ENCODE measurements at regions not wholly inside any gene's neighbourhood (a gene's known extent, or its start where the extent isn't known, plus 50 kb on each side); places are given as distances from the start of the nearest gene placed in this dataset.
"Not testable (repeated sequence)": the region's sequence is repeated elsewhere in the genome, so short reads cannot be mapped to it uniquely, and the experiment has no call there.

DNA sequence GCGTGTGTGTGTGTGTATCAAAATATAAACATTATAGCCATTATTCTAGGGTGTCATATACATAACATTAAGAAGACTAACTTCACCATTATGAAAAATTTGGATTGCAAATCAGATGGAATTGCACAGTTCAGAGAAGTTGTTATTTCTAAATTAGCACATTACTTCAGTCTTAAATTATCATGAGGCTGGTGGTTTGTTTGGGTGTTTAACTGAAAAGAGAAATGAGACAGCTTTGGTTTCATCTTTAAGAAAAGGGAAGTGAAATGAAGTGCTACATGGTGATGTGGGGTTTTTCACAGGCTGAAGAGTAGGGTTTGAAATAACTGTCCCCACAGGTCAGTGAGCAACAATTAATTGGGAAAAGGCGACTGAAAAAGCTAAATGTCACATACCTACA, 161.2 kb upstream of the XIRP2 start:
- no peak for DNase-seq

DNA sequence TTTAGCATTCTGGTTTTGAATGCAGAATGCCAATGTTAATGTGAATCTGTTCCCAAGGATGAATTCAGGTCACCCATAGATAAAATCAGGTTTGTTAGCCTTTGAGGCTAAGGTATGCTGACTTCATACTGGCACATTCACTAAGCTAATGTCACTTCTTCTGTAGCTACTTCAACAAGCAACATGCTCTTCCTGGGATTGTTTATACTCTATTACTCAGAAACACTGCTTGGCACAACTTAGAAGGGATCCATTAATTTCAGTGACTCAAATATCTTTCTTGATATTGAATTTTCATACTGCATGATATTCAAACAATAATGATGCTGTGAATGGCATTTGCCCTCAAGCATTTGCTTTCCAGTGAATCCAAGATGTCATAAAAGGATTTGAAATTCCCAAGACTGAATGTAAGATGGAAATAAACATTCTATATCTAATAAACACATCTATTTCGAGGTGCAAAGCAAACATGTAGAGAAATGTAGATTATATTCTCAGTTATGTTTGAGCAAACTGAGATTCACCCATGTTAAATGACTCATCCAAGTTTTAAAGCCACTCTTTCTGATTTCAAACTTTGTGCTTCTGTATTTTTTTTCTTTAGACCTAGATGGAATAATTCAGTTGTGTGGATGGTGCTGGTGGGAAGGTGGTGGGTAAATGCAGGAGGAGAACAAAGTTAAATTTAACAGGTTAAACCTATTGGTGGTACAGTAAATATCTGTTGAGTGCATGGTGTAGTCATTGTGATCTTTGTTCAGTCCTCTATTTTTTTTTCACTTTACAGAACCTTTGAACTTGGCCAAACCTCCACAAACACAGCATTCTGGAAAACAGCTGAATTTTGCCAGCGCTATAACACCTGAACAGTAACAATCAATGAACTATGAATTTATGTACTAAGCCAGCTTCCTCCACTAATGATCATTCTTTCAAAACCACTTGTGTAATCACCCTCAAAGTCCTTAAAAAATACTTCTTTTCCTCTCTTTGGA, 162.1 kb upstream of the XIRP2 start:
- DNase-seq = no peak

DNA sequence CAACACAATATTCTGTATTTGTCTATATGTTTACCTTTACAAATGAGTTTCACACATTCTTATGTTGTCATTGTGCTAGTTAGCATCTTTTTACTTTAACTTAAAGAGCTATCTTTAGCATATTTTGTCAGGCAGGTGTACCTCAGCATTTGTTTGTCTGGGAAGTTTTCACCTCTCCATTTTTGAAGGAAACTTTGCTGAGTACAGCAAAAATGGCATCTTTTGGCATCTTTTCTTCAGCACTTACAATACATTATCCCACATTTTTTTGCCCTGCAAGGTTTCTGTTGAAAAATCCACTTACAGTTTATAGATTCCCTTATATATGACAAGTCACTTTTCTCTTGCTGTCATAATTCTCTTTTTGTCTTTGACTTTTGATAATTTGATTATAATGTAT, 171.3 kb upstream of the XIRP2 start:
- no peak for DNase-seq

DNA sequence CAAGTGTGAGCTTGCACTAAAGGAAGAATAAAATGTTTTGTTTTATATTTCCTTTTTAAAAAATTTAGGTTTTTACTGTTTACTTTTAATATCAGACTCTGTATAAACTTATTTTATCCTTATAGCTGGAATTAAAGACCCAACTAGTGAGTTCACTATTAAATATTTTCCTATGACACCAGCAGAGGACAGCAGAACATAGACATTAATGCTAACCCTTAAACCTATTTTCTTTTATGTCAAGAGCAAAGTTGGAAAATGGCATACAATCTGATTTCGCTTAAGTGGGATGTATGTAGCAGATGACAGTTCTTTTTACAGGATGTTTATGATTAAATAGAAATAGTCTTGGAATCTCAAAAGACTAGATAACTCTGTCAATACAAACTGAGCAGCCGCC, 188.2 kb upstream of the XIRP2 start:
- DNase-seq = peak; percentile 25

DNA sequence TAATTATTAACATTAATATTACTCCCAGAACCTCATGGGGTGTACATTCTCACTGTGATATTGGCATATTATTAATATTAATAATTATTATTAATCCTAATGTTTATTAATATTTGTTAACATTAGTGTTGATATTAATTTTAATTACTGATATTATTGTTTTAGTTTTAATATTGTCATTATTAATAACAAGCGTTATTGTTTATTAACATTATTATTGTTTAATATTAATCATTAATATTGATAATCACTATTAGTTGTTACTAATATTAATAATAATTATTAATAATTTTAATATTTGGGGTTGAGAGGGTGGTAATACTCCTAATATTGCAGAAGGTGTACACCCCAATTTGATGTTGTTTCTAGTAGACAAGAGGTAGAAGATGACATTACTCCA, 193.1 kb upstream of the XIRP2 start:
- no peak for DNase-seq

DNA sequence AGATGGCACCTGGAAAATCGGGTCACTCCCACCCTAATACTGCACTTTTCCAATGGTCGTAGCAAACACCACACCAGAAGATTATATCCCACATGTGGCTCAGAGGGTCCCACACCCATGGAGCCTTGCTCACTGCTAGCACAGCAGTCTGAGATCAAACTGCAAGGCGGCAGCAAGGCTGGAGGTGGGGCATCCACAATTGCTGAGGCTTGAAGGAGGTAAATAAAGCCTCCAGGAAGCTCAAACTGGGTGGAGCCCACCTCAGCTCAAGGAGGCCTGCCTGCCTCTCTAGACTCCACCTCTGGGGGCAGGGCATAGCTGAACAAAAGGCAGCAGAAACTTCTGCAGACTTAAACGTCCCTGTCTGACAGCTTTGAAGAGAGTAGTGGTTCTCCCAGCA, 192.0 kb upstream of the SCN7A start:
- DNase-seq = not testable (repeated sequence)

DNA sequence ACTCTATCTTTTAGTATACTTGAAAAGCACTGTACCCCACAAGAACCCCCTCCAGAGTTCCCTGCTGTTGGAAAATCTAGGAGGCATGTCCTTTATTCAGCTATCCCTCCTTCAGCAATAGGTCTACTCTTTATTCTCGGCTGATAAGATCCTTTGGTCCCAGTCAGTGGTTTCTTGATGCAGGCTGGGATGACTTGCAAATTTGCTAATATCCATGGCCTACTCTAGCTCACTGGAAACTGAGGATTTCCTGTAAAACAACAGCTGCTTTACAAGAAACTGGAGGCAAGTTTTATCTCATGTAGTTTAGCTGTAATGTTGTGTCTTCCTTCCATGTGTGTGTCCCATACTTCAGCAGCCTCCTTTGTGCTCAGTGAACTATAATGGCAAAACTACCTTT, 183.9 kb upstream of the SCN7A start:
- no peak for DNase-seq

DNA sequence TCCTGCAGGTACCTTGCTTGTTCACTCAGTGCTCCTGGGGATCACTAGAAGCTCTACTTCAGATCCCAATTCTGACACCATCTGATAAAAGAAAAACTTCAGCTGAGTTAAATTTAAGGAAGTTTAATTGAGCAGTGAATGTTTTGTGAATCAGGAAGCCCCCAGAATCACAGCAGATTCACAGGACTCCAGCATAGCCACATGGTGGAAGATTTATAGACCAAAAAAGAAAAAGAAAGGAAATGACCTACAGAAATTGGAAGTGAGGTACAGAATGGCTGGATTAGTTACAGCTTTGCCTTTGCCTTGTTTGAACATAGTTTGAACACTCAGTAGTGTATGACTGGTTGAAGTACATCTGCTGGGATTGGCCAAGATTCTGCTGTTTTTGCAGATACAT, 182.7 kb upstream of the SCN7A start:
- DNase-seq = no peak

DNA sequence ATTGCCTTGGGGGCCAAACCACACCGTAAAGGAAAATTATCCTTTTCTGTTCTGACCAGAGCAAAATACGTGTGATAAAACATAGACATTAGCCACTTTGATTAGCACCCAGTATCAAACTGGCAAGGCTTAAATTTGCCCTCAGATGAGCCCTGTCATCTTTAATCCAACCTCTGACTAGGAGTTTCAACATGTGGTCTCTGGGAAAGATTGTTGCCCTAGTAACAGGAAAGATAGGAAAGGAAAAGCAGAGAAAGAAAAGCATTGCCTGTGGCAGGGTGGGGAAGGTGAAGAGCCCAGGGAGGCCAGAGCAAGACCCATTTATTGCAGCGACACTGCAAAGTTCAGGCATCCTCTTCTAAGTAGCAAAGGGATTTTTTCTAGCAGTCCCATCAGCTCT, 181.5 kb upstream of the SCN7A start:
- DNase-seq = no peak

DNA sequence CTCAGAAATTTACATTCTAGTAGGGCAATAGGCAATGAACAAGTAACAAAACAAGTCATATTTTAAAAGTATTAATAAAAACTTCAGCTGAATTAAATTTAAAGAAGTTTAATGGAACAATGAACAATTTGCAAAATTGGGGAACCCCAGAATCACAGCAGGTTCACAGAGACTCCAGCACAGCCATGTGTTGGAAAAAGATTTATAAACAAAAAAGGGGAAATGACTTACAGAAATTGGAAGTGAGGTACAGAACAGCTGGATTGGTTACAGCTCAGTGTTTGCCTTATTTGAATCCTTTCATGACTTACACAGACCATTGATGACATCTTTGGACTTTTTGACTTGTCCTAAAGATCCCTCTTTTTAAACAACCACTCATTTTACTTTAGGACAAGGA, 179.9 kb upstream of the SCN7A start:
- DNase-seq = no peak

DNA sequence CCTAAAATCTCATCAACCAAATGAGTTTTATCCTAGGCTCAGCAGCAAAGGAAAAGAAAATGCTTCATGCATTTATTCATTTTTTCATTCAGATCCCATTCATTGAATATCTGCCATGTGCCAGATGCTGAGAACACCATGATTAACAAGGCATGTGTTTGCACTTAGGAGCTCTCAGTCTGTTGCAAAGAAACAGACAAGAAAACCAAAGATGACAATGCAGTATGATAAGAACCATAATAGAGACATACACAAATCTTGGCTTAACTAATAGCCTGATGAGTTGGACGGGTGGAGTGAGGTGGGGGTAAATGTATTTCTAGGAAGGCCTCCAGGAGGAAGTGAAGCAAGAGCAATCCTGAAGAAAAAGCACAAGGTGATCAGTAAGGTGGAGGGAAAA, 177.8 kb upstream of the SCN7A start:
- no peak for DNase-seq

DNA sequence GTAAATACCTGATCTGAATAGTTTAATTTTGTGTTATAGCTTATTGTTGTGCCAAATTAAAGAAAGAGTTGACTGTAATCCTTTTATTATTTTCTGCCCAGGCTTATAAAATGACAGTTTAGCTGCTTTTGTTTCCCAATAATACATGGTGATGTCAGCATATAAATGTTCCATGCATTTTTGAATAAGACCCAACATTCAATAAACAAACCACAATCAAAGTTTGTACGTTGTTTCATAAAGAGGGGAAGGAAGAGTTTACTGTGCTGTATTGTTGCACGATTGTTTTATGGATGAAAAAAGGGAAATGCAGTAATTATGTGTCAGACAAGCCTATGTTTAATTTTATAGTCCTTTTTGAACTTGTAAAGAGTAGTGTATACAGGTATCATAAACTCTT, 177.2 kb upstream of the SCN7A start:
- no peak for DNase-seq

DNA sequence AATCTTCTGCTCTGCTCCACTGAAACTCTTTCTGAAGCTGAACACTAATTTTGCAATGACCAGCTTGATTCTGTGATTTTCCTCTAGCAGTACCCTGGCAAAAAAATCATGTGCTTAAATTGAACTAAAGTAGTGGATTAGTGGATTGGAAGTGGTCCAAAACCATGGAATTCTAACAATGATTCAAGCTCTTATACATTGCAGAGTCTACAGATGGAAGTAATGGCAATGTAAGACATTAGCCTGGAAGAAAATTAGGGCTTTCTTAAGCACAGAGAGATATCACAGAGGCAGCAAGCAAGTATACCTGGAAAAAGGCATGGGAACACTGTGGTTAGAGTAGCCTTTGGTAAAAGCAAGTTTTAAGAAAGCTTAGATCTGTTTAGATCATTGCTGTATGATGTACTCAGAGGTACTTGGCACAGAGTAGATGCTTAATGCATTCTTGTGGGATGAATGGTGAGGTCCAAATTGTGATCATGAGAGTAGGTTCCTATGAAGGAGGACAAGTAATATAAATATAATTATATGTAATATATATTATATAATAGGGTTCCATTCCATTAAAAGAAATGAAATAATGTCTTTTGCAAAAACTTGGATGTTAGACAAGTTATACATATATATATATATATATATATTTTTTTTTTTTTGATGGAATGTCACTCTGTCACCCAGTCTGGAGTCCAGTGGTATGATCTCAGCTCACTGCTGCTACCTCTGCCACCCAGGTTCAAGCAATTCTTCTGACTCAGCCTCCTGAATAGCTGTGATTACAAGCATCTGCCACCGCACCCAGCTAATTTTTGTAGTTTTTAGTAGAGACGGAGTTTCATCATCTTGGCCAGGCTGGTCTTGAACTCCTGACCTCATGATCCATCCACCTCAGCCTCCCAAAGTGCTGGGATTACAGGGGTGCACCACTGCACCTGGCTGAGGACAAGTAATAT, 172.2 kb upstream of the SCN7A start:
- peak; percentile 57 for DNase-seq

DNA sequence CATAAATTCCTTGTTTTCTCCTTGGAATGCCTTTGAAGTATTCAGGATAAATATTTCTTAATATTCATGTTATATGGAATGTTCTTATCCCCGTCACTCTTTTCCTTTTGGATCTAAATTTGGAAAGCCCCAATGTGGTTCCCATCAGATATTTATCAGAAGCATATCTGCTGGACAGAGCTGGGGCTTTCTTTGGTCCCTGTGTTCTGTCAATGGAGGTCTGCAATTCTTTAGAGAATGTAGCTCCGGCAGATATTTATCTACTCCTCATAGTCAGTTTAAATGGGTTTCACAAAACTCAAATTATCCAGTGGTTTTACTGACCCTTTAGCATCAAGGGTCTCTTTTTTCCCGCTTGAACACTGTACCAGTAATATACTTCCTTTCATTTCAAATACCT, 167.8 kb upstream of the SCN7A start:
- DNase-seq = no peak

DNA sequence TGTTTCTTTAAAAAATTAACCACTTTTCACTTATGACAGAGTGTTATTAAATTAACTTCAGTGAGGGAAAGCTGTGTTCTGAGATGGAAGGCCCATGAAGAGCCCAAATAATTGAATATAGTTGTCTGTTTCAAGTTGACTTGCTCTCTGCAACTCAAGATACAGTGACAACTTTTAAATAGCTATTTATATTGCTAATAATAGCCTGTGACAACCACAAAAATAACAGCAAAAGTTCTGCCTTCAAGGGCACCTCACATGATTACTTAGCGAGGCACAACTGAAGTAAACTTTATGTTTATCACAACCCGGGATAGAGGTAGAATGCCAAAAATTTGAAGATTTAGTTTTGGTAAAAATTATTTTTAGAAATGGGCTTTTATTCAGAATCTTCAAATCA, 167.3 kb upstream of the SCN7A start:
- DNase-seq = no peak

DNA sequence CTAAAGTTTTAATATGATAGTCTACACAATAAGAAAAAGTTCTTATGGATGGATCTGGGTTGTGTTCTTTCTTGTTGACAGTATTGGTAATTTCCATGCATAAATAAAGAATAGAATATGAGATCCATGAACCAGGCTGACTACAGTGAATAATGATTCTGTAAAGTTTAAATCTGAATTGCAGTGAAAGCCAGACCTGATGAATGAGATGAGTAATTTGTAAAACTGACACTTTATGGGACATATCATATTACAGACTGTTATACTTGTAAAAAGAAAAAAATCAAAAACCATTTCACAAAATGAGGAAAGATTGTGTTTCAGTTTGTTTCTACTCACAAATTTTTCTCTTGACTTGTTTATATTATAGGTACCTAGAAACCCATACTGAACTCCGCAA, 164.9 kb upstream of the SCN7A start:
- DNase-seq = no peak

DNA sequence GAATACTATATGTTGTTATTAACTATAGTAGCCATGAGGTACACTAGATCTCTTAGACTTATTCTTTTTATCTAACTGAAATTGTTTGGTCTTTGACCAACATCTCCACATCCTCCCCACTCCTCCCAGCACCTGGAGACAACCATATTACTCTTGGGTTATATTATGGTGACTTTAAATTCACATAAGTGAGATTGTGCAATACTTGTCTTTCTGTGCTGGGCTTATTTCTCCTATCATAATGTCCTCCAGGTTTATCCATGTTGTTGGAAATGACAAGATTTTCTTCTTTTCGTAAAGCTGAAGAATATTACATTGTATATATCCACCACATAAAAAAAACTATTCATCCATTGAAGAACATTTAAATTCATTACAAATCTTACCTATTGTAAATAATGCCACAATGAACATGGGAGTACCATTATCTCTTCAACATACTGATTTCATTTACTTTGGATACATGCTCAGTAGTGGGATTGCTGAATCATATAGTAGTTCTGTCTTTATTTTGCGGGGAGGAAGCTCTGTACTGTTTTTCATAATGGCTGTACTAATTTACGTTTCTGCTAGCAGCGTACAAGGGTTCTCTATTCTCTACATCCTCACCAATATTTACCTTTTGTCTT, 159.2 kb upstream of the SCN7A start:
- DNase-seq = no peak

DNA sequence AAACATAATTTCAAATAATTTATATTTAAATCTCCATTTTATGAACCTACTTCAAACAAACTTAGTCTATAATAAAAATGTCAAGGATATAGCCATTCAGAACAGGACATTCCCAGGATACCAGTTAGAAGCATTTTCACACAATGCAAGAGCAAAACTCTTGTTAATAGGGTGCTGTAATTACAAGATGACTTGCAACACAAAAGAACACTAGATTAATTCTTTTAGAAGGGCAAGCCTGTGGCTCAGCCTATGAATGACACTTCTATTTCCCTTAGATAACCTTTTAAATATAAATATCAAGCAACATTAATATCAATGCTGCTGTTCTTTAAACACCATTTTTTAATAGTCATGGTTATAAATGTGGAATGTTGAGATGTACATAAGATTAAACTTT, 157.9 kb upstream of the SCN7A start:
- DNase-seq = no peak

DNA sequence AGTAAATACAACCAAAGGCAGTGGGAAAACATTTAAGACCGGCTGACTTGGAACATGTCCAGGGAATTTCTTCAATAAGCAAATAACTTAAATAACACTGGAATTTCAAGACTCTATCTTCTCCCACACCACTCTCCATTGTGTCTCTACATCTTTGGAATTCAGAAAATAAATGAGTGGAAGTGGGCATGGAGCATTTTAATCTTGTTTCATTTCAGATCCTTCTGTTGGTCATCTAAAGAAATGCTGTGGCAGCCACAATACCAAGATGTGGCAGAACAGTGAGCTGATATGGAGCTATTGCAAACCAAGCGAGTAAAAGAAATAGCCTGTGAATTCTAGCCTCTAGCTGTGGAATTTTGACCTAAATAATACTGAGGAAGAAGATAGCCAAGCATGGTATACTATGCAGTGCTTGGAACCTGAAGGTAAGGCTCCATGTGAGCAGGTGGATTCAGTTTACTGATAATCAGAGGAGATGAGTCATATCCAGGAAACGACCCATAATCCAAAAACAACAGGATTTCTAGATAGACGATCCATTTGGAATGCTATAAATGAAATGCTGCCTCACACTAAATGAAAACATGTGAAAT, 157.1 kb upstream of the SCN7A start:
- peak; percentile 33 for DNase-seq

DNA sequence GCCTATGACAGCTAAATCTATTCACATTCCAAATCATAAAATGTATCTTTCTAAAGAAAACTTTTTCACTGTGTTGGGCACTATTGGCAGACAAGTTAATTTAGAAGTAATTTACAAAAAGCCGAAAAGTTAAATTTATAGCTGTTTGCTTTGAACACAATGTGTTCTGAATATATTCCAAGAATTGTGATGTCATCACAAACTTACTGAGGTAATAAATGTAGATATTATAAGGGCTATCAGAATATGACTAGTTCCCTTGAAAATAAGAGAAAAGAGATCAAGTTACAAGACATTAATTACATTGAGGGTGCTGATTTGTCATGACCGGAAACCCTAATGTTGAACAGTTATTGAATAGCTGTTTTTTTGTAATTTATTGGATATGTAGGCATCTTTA, 153.9 kb upstream of the SCN7A start:
- DNase-seq = no peak

DNA sequence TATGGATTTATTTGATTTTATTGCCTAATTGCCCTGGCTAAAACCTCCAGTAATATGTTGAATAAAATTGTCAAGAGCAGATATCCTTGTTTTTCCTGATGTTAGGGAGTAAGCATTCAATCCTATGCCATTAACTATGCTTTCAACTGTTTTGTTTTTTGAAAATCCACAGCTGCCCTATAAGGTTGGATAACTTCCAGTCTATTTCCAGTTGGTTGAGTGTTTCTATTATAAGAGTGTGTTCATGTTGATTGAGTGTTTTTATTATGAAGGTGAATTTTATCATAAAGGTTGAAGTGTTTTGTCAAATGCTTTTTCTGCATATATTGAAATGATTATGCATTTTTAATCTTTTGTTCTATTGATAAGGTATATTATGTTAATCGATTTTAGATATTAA, 149.9 kb upstream of the SCN7A start:
- no peak for DNase-seq

DNA sequence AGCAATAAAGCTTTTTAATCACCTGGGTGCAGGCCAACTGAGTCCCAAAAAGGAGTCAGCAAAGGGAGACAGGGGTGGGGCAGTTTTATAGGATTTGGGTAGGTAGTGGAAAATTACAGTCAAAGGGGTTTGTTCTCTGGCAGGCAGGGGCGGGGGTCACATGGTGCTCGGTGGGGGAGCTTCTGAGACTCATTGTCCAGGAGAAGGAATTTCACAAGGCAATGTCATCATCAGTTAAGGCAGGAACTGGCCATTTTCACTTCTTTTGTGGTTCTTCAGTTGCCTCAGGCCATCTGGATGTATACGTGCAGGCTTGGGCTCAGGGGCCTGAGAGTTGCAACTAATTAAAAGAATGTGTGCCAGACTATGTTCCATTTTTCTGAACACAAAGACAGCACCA, 147.5 kb upstream of the SCN7A start:
- not testable (repeated sequence) for DNase-seq

DNA sequence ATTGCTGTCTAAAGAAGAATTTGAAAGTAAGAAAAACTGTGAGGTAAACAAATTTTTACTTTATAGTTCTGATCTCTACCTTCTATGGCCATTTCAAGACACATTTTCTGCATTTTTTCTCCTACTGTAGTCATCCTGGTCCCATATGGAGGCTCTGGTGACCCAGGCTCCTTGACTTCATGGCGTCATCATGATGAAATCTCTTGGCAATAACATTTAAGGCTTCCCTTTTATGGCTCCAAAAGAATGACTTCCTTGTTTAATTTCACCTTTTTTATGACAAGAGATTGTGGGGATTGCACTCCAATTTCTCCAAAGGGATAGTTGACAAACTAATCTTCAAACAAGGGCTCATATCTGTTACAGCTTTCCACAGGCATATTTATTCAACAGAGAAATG, 143.0 kb upstream of the SCN7A start:
- no peak for DNase-seq
